ENCODE measurements at regions not wholly inside any gene's neighbourhood (a gene's known extent, or its start where the extent isn't known, plus 50 kb on each side); places are given as distances from the start of the nearest gene placed in this dataset.

- H3K9ac ChIP-seq (replicated peaks; ENCODE audit: extremely low read depth, insufficient read depth, low read length): no peak overlapping the region
- no peak overlapping the region for H3K27ac ChIP-seq (ENCODE audit: insufficient read depth, low read depth, low read length)
- dilution Hi-C loops (cut with MboI; ENCODE audit: extremely low pct_ligation_motif_present, low sequenced_read_pairs) (no loop called here), intact Hi-C loops (cut with micrococcal nuclease) (no loop called here)
- no peaks in the 10 kb centered on the region for H3K27me3 ChIP-seq (ENCODE audit: control insufficient read depth in 2 of 2, insufficient read depth in 2 of 2, low read length in 2 of 2)
- TF ChIP-seq EZH2 (IDR thresholded peaks at IDR 0.05; ENCODE audit: borderline replicate concordance, low read depth, low read length, severe bottlenecking) (no peak), FOS (IDR thresholded peaks at IDR 0.05; ENCODE audit: borderline replicate concordance, insufficient read depth, low read length) (no peak), MAX (IDR thresholded peaks at IDR 0.05; ENCODE audit: insufficient read depth, insufficient read length) (no peak), CTCF (IDR thresholded peaks at IDR 0.05; ENCODE audit: extremely low read depth in 1 of 2, insufficient read depth in 1 of 2, low read depth in 1 of 2, low read length in 2 of 2) (no peak), POLR2AphosphoS5 (IDR thresholded peaks at IDR 0.05; ENCODE audit: insufficient read depth, low read depth, low read length) (no peak), GATA2 (IDR thresholded peaks at IDR 0.05; ENCODE audit: insufficient read depth, insufficient read length, low read depth, low read length) (no peak), JUN (IDR thresholded peaks at IDR 0.05; ENCODE audit: borderline replicate concordance, insufficient read depth, insufficient read length, low read depth) (no peak), MYC (IDR thresholded peaks at IDR 0.05; ENCODE audit: low read depth, low read length) (no peak), POLR2A (IDR thresholded peaks at IDR 0.05; ENCODE audit: low read depth, low read length) (no peak)
- H3K79me2 ChIP-seq (ENCODE audit: control insufficient read depth, insufficient read depth, low read length): no peaks in the 10 kb centered on the region
- FAIRE-seq (no peak), DNase-seq (ENCODE audit: low read depth, low spot score) (no peak)
- H3K36me3 ChIP-seq (ENCODE audit: control insufficient read depth in 2 of 2, extremely low read depth in 1 of 2, insufficient read depth in 2 of 2, low read length in 2 of 2): no peaks in the 10 kb centered on the region
- H3K4me2 ChIP-seq (ENCODE audit: insufficient read depth, low read length): no peak overlapping the region
- no peak overlapping the region for H3K4me3 ChIP-seq (replicated peaks in 1 of 3; ENCODE audit: insufficient read depth in 1 of 3, low read depth in 1 of 3, low read length in 3 of 3)
- H3K9me3 ChIP-seq (replicated peaks; ENCODE audit: control insufficient read depth, insufficient read depth, low read length): no peaks in the 10 kb centered on the region
- no peak overlapping the region for H2AFZ ChIP-seq (ENCODE audit: low read depth, low read length)
- H3K9me1 ChIP-seq (replicated peaks; ENCODE audit: control insufficient read depth, extremely low read depth, insufficient read depth, low read length): no peaks in the 10 kb centered on the region
- ChIA-PET CTCF (no interaction called here), POLR2A (no interaction called here)
- H3K4me1 ChIP-seq (ENCODE audit: control insufficient read depth, extremely low read depth, insufficient read depth, low read length): no peaks in the 10 kb centered on the region
- BruUV-seq (replicated peaks): no TSS peak
- no peaks in the 10 kb centered on the region for H4K20me1 ChIP-seq (replicated peaks; ENCODE audit: control insufficient read depth, extremely low read depth, insufficient read depth, low read length)
Observed at GRCh38 chr5:166436872-166437271, 1854.6 kb upstream of the WWC1 start.

Measured in endothelial cell of umbilical vein (primary cell).